GM12878 (cell line): ENCODE measurements at regions not wholly inside any gene's neighbourhood (a gene's known extent, or its start where the extent isn't known, plus 50 kb on each side); places are given as distances from the start of the nearest gene placed in this dataset.
"Not testable (repeated sequence)": the region's sequence is repeated elsewhere in the genome, so short reads cannot be mapped to it uniquely, and the experiment has no call there.

ENCODE experiments used
- ATAC-seq: fragments of 200-7000 bp; cut with Tn5 transposase; 3 replicates; pipeline ENCODE4 v1.9.1; 2020; ENCODE audit warnings: mild to moderate bottlenecking, moderate library complexity
- BruUV-seq: library from RNA; stranded (reverse); fragments of 400-500 nt; replicated peaks from 2 replicates; lab custom pipeline; 2021; lab: Mats Ljungman, UMichigan
- CTCF ChIA-PET: fragments of 300-600 bp; sonication (Branson Sonifier 250); formaldehyde crosslinking; extraction: SDS; loops from one replicate; lab custom pipeline; 2021; ENCODE audit warnings: inconsistent platforms; lab: Yijun Ruan, JAX
- POLR2A ChIA-PET: fragments of 350-600 bp; formaldehyde crosslinking; extraction: SDS; loops from one replicate; lab custom pipeline; 2021; ENCODE audit warnings: inconsistent platforms; lab: Charles Lee
- RAD21 ChIA-PET: fragments of 300-600 bp; sonication (Branson Sonifier 250); formaldehyde crosslinking; loops from one replicate; lab custom pipeline; 2023; ENCODE audit warnings: antibody characterized with exemption; ENCODE audit not compliant: unreplicated experiment; lab: Charles Lee
- SMC1A ChIA-PET: fragments of 300-600 bp; sonication (Branson Sonifier 250); formaldehyde crosslinking; loops from one replicate; lab custom pipeline; 2023; ENCODE audit not compliant: unreplicated experiment, uncharacterized antibody; lab: Charles Lee
- DNase-seq: peaks from one replicate; pipeline ENCODE4 v3.0.0-alpha.2; 2011; ENCODE audit warnings: low read depth, low spot score
- FAIRE-seq: peaks from 3 replicates; lab custom pipeline; 2011; peaks lifted over from hg19 to GRCh38; lab: Jason Lieb, UNC
- H2AFZ ChIP-seq: 2 replicates; pipeline ENCODE4 v1.6.0; 2011; ENCODE audit warnings: low read depth, low read length, control low read depth; ENCODE audit not compliant: control insufficient read depth
- H3K27ac ChIP-seq: 2 replicates; pipeline ENCODE4 v1.5.1; 2011; ENCODE audit warnings: control low read depth; ENCODE audit not compliant: control insufficient read depth, insufficient read depth
- H3K27me3 ChIP-seq, 2 experiments: replicated peaks in 1 of 2; 2 replicates each; pipeline versions ENCODE4 v1.6.0 to v1.6.1; 2011; ENCODE audit warnings: low read length in 1 of 2; ENCODE audit not compliant: control insufficient read depth in 2 of 2, insufficient read depth in 2 of 2
- H3K36me3 ChIP-seq, 2 experiments: 2 replicates each; pipeline ENCODE4 v1.5.1; 2011; ENCODE audit warnings: low read length in 1 of 2; ENCODE audit not compliant: control insufficient read depth in 2 of 2, insufficient read depth in 2 of 2
- H3K4me1 ChIP-seq: 2 replicates; pipeline ENCODE4 v1.6.1; 2011; ENCODE audit warnings: mild to moderate bottlenecking, low read length, moderate library complexity, mixed read lengths; ENCODE audit not compliant: control insufficient read depth, insufficient read depth
- H3K4me2 ChIP-seq: 2 replicates; pipeline ENCODE4 v1.6.0; 2011; ENCODE audit warnings: control low read depth; ENCODE audit not compliant: control insufficient read depth, insufficient read depth
- H3K4me3 ChIP-seq: fragments of 200-600 bp; sonication (generic); 2 replicates; pipeline ENCODE4 v1.5.1; 2016
- H3K79me2 ChIP-seq: 2 replicates; pipeline ENCODE4 v1.6.0; 2011; ENCODE audit warnings: low read length; ENCODE audit not compliant: control insufficient read depth, insufficient read depth
- H3K9ac ChIP-seq: 2 replicates; pipeline ENCODE4 v1.8.0; 2011; ENCODE audit warnings: low read length, control low read depth, mixed read lengths; ENCODE audit not compliant: control insufficient read depth, insufficient read depth
- H3K9me3 ChIP-seq: replicated peaks from 3 replicates; pipeline ENCODE4 v1.5.1; 2011; ENCODE audit warnings: mild to moderate bottlenecking, low read length; ENCODE audit not compliant: control insufficient read depth, insufficient read depth
- H4K20me1 ChIP-seq: 2 replicates; pipeline ENCODE4 v1.6.0; 2011; ENCODE audit not compliant: control insufficient read depth, insufficient read depth
- WGBS: methylation state at CpG from one replicate; pipeline ENCODE4 v1.1.6; 2016; ENCODE audit warnings: low lambda C conversion rate; ENCODE audit not compliant: insufficient replicate concordance, insufficient coverage; ENCODE audit errors: missing lambda C conversion rate; 5-methylcytosine and 5-hydroxymethylcytosine counted together
- in situ Hi-C: fragments of 300-500 bp; cut with MboI; formaldehyde crosslinking; loops from 9 replicates; pipeline ENCODE4 v1.14.3; 2018; ENCODE audit warnings: mixed read lengths
- intact Hi-C: fragments of 100-400 bp; cut with micrococcal nuclease; formaldehyde crosslinking; loops from one replicate; pipeline ENCODE4 v1.14.2; 2022; ENCODE audit not compliant: unreplicated experiment

DNA sequence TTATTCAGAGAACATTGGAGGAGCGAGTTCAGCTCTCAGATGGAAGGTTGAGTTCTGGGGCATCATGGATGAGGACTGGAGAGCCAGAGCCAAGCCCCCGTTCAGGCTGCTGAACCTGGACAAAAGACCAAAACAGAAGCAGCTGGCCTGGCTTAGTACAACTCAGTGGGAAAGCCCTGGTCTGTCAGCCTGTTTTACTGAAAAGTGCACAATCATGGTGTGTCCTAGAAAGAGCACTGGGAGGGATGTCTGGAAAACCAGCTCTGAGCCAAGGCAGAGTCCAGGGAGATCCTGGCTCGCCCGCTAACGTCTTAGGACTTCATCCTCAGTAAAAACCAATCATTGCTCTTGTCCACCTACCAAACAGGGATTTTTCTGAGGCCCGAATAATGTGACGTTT, 129.7 kb upstream of the MTLN start:
- 0% methylated on average over 1 of the region's 7 CpGs for WGBS
- H3K27me3 ChIP-seq, H3K79me2 ChIP-seq, H3K4me2 ChIP-seq, DNase-seq, H3K4me3 ChIP-seq, H3K27ac ChIP-seq, SMC1A ChIA-PET, RAD21 ChIA-PET, H4K20me1 ChIP-seq, H3K9me3 ChIP-seq, CTCF ChIA-PET, BruUV-seq, ATAC-seq, H3K36me3 ChIP-seq, H3K9ac ChIP-seq, intact Hi-C loops, H2AFZ ChIP-seq, H3K4me1 ChIP-seq, POLR2A ChIA-PET, in situ Hi-C loops: not testable (repeated sequence)
- peak; percentile 61 for FAIRE-seq

DNA sequence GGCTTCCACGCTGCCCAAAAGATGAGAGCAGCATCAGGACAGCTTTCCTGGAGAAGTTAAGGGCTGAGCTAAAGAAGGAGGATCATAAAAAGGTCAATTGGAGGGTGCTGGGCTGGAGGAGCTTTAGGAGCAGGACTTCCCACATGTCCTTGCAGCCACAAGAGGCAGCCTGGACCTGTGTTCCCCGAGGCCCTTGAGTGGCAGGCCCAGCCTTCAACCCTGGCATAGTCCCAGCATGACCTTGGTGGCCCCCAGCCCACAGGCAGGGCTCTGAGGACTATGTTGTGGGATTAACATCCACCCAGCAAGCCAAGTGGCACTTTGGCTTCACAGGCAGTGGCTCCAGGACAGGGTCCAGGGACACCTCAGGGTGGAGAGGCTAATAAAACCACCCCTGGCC, 126.8 kb upstream of the MTLN start:
- BruUV-seq, H2AFZ ChIP-seq, H3K79me2 ChIP-seq, H3K9me3 ChIP-seq, FAIRE-seq, H3K27ac ChIP-seq, in situ Hi-C loops, H3K4me1 ChIP-seq, RAD21 ChIA-PET, H3K36me3 ChIP-seq, H3K27me3 ChIP-seq, H4K20me1 ChIP-seq, SMC1A ChIA-PET, POLR2A ChIA-PET, H3K4me2 ChIP-seq, H3K4me3 ChIP-seq, CTCF ChIA-PET, ATAC-seq, intact Hi-C loops, H3K9ac ChIP-seq, DNase-seq: not testable (repeated sequence)
- WGBS, result no CpG with 5 or more reads among the region's 2 CpGs

DNA sequence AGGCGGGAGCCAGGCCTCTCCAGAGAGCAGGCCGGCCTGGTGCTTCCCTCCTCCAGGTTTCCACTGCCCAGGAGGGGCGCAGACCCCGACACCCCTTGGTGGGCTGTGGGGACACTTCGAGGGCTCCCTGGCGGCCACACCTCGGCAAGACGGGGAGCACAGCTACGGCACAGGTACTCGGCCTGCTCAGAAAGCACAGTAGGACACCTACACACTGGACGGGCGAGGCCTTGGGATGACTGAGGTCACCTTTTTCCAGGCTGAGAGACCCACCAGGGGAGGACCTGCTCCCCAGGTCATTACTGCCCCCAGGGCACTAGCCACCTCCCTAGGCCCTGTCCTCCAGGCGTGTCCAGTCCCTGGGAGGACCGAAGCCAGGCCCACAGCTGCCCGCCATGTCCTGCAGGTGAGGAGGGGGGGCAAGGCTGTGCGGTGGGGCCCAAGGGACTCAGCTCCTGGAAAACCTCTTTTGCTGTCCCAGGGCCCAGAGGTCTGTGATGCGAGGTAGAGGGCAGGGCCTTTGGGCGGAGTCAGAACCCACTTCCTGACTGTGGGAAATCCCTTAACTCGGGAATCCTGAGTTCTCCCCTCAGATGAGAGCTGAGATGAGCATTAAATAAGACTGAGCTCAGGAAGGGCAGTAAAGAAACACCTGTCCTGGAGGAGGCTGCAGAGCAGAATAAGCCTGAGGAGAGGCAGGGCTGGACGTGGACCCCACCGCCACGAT, 126.1 kb upstream of the MTLN start:
- H3K9ac ChIP-seq, H3K4me1 ChIP-seq, H3K9me3 ChIP-seq, H3K79me2 ChIP-seq, H3K4me2 ChIP-seq, POLR2A ChIA-PET, H4K20me1 ChIP-seq, H3K4me3 ChIP-seq, intact Hi-C loops, SMC1A ChIA-PET, H3K36me3 ChIP-seq, H3K27ac ChIP-seq, H2AFZ ChIP-seq, FAIRE-seq, CTCF ChIA-PET, BruUV-seq, in situ Hi-C loops, RAD21 ChIA-PET, H3K27me3 ChIP-seq, DNase-seq: not testable (repeated sequence)
- peak; percentile 27; the same call in 2 of the 3 replicates for ATAC-seq
- 24% methylated on average over 8 of the region's 22 CpGs for WGBS

DNA sequence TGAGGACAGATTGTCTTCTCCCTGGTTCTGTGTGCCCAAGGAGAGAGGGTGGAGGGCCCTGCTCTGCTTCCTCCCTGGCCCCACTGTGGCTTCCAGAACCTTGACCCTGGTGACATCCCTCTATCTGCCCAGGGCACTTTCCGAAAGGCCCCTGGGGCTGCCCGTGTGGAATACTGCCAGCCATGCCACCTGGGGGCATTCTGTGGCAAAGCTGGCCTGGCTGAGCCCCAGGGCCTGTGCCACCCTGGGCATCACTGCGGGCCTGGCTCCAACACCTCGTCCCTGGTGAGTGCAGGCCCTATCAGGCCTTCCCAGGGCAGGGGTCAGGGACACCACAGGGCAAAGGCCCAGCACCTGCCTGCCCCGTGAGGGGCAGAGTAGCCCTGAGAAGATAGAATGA, 123.7 kb upstream of the MTLN start:
- DNase-seq, H3K4me2 ChIP-seq, H3K27ac ChIP-seq, intact Hi-C loops, H4K20me1 ChIP-seq, ATAC-seq, H3K36me3 ChIP-seq, H3K79me2 ChIP-seq, H3K9me3 ChIP-seq, FAIRE-seq, H3K4me1 ChIP-seq, RAD21 ChIA-PET, SMC1A ChIA-PET, H2AFZ ChIP-seq, CTCF ChIA-PET, POLR2A ChIA-PET, H3K27me3 ChIP-seq, H3K4me3 ChIP-seq, H3K9ac ChIP-seq, in situ Hi-C loops, BruUV-seq: not testable (repeated sequence)
- WGBS, result no CpG with 5 or more reads among the region's 5 CpGs
